Esophagus muscularis mucosa (tissue), 4 donors: ENCODE measurements at regions not wholly inside any gene's neighbourhood (a gene's known extent, or its start where the extent isn't known, plus 50 kb on each side); places are given as distances from the start of the nearest gene placed in this dataset.

Source experiments
- EP300 ChIP-seq: sonication (generic); formaldehyde crosslinking; IDR thresholded peaks from one replicate; pipeline ENCODE4 v1.6.1; 2017; ENCODE audit warnings: antibody characterized with exemption
- POLR2A ChIP-seq: fragments of 450-650 bp; IDR thresholded peaks from one replicate; pipeline ENCODE4 v1.6.1; 2017; ENCODE audit warnings: antibody characterized with exemption, moderate library complexity, mild to moderate bottlenecking, low read depth
- POLR2AphosphoS5 ChIP-seq, 2 donors: sonication (generic); formaldehyde crosslinking; IDR thresholded peaks; one replicate each; pipeline ENCODE4 v1.6.1; 2017; ENCODE audit warnings: antibody characterized with exemption in 2 of 2
- TF ChIP-seq, protein P1 (sequence below), 3 experiments: fragments of 200-600 bp in 2 of 3; fragments of 450-650 bp in 1 of 3; sonication (generic) in 2 of 3; IDR thresholded peaks; one replicate each; pipeline ENCODE4 v1.5.1; 2017 to 2019; ENCODE audit warnings: antibody characterized with exemption in 3 of 3, mild to moderate bottlenecking in 2 of 3, moderate library complexity in 1 of 3

GRCh38 chr6:6417475-6417874 lies 97.0 kb upstream of the F13A1 start:
- TF ChIP-seq, protein P1, sequence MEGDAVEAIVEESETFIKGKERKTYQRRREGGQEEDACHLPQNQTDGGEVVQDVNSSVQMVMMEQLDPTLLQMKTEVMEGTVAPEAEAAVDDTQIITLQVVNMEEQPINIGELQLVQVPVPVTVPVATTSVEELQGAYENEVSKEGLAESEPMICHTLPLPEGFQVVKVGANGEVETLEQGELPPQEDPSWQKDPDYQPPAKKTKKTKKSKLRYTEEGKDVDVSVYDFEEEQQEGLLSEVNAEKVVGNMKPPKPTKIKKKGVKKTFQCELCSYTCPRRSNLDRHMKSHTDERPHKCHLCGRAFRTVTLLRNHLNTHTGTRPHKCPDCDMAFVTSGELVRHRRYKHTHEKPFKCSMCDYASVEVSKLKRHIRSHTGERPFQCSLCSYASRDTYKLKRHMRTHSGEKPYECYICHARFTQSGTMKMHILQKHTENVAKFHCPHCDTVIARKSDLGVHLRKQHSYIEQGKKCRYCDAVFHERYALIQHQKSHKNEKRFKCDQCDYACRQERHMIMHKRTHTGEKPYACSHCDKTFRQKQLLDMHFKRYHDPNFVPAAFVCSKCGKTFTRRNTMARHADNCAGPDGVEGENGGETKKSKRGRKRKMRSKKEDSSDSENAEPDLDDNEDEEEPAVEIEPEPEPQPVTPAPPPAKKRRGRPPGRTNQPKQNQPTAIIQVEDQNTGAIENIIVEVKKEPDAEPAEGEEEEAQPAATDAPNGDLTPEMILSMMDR (IDR thresholded peaks at IDR 0.05), result no peak
- TF ChIP-seq POLR2A, result no peak
- TF ChIP-seq EP300, result no peak
- TF ChIP-seq POLR2AphosphoS5 (IDR thresholded peaks at IDR 0.05), result no peak
